ENCODE measurements at regions not wholly inside any gene's neighbourhood (a gene's known extent, or its start where the extent isn't known, plus 50 kb on each side); places are given as distances from the start of the nearest gene placed in this dataset.

DNA sequence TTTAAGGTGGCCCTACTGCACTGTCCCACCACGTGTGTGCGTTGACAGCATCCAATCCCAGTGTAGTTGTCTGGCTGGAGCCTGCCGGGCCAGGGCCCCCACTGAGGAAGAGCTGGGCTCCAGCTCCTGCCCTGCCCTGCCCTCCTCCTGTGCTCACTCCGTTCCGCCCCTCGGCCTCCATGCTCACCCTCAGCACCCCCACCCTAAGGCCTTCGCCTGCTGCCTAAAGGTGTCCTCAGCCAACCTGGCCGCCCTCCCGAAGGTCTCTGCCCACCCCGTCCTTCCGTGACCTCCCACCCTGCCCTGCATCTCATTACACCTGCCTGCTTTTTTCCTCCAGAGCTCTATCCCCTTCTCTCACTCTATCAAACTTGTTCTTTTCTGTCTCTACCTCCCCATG lies 118.0 kb downstream of the TPRA1 start:
- TF ChIP-seq, protein P1, sequence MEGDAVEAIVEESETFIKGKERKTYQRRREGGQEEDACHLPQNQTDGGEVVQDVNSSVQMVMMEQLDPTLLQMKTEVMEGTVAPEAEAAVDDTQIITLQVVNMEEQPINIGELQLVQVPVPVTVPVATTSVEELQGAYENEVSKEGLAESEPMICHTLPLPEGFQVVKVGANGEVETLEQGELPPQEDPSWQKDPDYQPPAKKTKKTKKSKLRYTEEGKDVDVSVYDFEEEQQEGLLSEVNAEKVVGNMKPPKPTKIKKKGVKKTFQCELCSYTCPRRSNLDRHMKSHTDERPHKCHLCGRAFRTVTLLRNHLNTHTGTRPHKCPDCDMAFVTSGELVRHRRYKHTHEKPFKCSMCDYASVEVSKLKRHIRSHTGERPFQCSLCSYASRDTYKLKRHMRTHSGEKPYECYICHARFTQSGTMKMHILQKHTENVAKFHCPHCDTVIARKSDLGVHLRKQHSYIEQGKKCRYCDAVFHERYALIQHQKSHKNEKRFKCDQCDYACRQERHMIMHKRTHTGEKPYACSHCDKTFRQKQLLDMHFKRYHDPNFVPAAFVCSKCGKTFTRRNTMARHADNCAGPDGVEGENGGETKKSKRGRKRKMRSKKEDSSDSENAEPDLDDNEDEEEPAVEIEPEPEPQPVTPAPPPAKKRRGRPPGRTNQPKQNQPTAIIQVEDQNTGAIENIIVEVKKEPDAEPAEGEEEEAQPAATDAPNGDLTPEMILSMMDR (IDR thresholded peaks at IDR 0.05): no peak
- H3K27me3 ChIP-seq: peaks cover 0 to 7% of the 10 kb centered on the region in 2 donors
- no peak overlapping the region for H3K27ac ChIP-seq
- no peaks in the 10 kb centered on the region for H3K4me1 ChIP-seq
- H3K9me3 ChIP-seq: no peaks in the 10 kb centered on the region
- DNase-seq: no peak
- H3K36me3 ChIP-seq: no peaks in the 10 kb centered on the region
- intact Hi-C loops (cut with DNase I; ENCODE audit: low total_unique reads): no loop called here
- H3K4me3 ChIP-seq: no peak overlapping the region

DNA sequence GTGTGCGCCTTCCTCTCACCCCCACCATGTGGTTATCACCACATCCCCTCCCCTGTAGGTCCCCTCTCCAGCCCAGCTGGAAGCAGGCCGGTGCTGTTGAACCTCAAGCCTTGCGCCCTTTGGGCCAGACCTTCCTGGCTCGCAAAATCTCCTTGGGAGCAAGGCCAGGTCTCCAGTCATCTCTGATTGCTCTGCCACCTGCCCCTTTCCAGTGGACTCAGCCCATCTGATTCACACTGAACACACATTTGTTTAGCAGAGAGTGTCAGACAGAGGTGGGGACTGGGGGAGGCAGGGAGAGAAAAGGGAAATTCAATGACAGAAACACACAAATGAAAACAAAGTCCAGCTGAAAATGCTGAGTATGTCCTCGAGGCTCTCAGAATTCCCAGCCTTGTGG lies 119.4 kb downstream of the TPRA1 start:
- Histone ChIP-seq H3K36me3 (no peaks in the 10 kb centered on the region), H3K9me3 (no peaks in the 10 kb centered on the region), H3K27ac (no peak overlapping the region), H3K4me3 (no peak overlapping the region), H3K4me1 (no peaks in the 10 kb centered on the region), H3K27me3 (peaks cover 0 to 16% of the 10 kb centered on the region in 2 donors)
- DNase-seq: no peak
- intact Hi-C loops (cut with DNase I; ENCODE audit: low total_unique reads): no loop called here
- TF ChIP-seq, protein P1 (IDR thresholded peaks at IDR 0.05): no peak

DNA sequence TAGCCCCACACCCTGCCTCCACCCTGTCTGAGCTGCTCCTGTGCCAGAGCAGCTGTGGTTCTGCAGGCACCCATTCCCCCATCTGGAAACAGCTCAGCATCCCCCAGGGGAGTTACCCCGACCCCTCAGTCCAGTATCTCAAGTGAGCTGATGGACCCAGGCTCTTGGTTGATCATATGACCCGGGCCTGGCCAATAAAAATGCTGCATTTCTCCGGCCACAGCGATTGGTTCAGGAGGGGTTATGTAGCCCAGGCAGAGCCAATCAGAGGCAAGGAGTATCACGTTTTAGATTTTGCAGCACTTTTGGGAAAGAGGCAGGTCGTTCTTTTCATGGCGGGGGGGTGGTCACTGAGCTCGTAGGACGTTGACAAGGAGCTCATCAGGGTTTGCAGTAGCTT lies 120.8 kb downstream of the TPRA1 start:
- Histone ChIP-seq H3K4me1 (no peaks in the 10 kb centered on the region), H3K27me3 (peaks cover 0 to 16% of the 10 kb centered on the region in 2 donors), H3K4me3 (no peak overlapping the region), H3K9me3 (no peaks in the 10 kb centered on the region), H3K27ac (no peak overlapping the region), H3K36me3 (no peaks in the 10 kb centered on the region)
- TF ChIP-seq, protein P1 (IDR thresholded peaks at IDR 0.05): no peak
- intact Hi-C loops (cut with DNase I; ENCODE audit: low total_unique reads): no loop called here
- DNase-seq: no peak

GRCh38 chr3:127467391-127467790 lies 123.1 kb downstream of the TPRA1 start:
- TF ChIP-seq, protein P1 (IDR thresholded peaks at IDR 0.05): no peak
- no peak overlapping the region for H3K27ac ChIP-seq
- intact Hi-C loops (cut with DNase I; ENCODE audit: low total_unique reads): no loop called here
- no peaks in the 10 kb centered on the region for H3K4me1 ChIP-seq
- no peak for DNase-seq
- H3K9me3 ChIP-seq: no peaks in the 10 kb centered on the region
- no peaks in the 10 kb centered on the region for H3K36me3 ChIP-seq
- no peak overlapping the region for H3K4me3 ChIP-seq
- peaks cover 0 to 16% of the 10 kb centered on the region in 2 donors for H3K27me3 ChIP-seq

DNA sequence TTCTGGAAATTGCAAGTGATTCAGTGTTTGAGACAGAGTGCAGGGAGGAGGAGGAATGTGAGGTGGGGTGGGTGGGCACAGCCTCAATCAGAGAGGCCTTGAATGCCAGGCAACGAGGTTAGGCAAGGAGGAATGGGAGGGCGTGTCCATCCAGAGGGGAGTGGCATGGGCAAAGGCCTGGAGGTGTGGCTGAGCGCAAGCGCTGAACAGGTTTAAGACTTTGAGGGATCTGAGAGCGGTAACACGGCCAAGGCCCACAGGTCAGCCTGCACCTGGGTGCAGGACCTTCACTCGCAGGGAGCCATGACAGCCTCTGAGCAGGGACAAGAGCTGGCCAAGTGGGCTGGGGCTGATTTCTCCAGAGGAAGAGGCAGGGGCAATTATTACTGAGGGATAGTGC lies 125.9 kb downstream of the TPRA1 start:
- Histone ChIP-seq H3K4me1 (no peaks in the 10 kb centered on the region), H3K9me3 (no peaks in the 10 kb centered on the region), H3K27me3 (peaks cover 0 to 21% of the 10 kb centered on the region in 2 donors), H3K27ac (no peak overlapping the region), H3K4me3 (no peak overlapping the region), H3K36me3 (no peaks in the 10 kb centered on the region)
- intact Hi-C loops (cut with DNase I; ENCODE audit: low total_unique reads): no loop called here
- TF ChIP-seq, protein P1 (IDR thresholded peaks at IDR 0.05): no peak
- DNase-seq: no peak

DNA sequence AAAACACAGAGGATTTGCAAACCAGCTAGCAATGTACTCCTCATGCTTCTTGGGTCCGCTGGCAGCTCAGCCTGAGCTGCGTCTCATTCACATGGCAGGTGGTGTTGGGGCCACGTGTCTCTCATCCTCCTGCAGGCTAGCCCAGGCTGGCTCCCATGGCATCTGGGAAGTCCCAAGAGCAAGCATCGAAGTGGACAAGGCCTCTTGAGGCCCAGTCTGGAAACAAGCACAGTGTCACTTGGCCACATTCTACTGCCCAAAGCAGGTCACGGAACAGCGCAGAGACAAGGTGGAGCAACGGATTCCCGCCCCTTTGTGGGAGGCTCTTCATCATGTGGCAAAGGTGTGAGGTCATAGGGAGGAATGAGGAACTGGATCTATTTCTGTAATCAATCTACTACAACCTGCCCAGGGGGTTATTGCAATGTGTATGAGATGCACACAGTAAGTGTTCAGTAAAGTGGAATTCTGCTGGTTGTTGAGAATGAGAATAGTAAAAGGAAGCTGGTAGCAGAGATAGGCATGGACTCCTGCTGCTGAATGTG lies 128.3 kb downstream of the TPRA1 start:
- Histone ChIP-seq H3K27me3 (peaks cover 4 to 24% of the 10 kb centered on the region in 2 donors), H3K9me3 (no peaks in the 10 kb centered on the region), H3K4me1 (peaks cover 0 to 1% (median under 1%) of the 10 kb centered on the region in 4 donors), H3K36me3 (no peaks in the 10 kb centered on the region), H3K4me3 (no peak overlapping the region), H3K27ac (no peak overlapping the region)
- TF ChIP-seq, protein P1 (IDR thresholded peaks at IDR 0.05): no peak
- no peak for DNase-seq
- intact Hi-C loops (cut with DNase I; ENCODE audit: low total_unique reads): no loop called here
